ENCODE measurements at regions not wholly inside any gene's neighbourhood (a gene's known extent, or its start where the extent isn't known, plus 50 kb on each side); places are given as distances from the start of the nearest gene placed in this dataset.

DNA sequence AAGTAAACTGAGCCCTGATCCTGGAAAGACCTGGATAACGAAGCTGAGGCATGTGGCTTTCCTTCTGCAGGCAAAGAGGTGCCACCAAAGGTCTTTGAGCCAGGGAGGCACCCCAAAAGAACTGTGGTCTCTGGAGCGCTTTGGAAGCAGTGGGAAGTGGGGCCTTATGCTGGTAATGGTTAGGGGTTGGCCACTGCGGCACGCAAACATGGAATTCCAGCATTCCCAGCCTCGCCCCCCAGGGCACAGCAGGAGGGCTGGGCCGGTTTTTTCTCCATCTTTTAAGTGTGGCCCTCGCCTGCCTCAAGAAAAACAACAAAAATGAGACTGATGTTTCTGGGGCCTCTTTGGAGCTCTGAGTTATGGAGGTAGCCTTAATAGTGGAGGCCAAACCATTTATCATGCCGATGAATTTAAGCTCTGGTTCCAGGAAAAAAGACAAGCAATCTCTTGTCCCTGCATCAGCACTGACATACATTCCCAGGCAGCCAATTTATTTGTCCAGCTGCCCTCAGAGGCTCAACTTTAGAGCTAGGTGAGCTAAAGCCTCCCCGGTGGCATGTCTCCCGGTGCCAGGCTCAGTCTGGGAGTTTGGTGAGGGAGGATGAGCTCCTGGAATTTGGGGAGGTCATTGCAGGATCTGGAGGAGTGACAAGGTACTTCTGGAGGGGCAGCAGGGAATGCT lies 109.0 kb downstream of the TLE3 start (continued):
- TF ChIP-seq, protein P1, sequence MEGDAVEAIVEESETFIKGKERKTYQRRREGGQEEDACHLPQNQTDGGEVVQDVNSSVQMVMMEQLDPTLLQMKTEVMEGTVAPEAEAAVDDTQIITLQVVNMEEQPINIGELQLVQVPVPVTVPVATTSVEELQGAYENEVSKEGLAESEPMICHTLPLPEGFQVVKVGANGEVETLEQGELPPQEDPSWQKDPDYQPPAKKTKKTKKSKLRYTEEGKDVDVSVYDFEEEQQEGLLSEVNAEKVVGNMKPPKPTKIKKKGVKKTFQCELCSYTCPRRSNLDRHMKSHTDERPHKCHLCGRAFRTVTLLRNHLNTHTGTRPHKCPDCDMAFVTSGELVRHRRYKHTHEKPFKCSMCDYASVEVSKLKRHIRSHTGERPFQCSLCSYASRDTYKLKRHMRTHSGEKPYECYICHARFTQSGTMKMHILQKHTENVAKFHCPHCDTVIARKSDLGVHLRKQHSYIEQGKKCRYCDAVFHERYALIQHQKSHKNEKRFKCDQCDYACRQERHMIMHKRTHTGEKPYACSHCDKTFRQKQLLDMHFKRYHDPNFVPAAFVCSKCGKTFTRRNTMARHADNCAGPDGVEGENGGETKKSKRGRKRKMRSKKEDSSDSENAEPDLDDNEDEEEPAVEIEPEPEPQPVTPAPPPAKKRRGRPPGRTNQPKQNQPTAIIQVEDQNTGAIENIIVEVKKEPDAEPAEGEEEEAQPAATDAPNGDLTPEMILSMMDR (IDR thresholded peaks at IDR 0.05) = no peak

DNA sequence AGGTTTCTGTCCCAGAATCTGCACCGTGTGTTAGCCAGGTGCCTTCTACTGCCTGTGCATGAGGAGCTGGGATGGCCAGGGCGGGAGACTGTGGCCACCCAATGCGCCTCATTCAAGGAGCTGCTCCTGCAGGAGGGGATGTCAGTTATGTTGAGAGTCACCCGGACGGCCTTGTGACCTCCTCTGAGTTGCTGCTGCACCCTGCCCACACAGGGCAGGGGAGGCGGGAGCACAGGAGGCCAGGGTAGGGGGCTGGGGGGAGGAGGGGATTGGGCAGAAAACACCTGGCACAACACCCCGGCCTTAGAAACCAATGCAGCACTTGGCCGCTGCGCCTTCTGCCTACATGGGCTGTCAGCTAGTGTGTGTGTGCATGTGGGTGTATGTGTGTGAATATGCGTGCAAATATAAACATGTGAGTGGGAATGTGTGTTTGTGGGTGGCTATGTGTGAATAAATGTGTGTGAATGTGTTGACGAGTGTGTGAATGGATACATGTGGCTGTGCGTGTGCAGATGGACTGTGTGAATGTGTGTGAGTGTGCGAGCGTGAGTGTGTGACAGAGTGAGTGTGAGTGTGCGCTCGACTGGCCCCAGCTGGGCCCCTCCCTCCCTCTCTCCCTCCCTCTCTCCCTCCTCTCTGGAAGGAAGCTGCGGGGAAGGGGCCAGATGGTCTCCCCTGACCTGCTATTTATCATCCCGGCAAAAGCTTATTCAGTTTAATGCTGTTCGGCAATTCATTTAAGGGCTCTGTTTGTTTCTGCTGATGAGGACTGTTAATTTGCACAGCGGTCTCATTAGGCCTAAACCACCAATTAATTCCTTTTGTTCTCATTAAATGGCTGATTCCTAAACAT lies 106.9 kb downstream of the TLE3 start:
- no peak overlapping the region for H3K4me3 ChIP-seq (ENCODE audit: low read depth in 2 of 2, low read length in 1 of 2)
- no peaks in the 10 kb centered on the region for H4K20me1 ChIP-seq (ENCODE audit: insufficient read depth)
- 74% methylated on average over 20 of the region's 20 CpGs for WGBS (ENCODE audit: low lambda C conversion rate)
- no peaks in the 10 kb centered on the region for H3K9me2 ChIP-seq
- H3K9me3 ChIP-seq = no peaks in the 10 kb centered on the region
- H3K36me3 ChIP-seq (replicated peaks in 1 of 2; ENCODE audit: control insufficient read depth in 1 of 2, insufficient read depth in 2 of 2, low read length in 1 of 2) = no peaks in the 10 kb centered on the region
- no peak for DNase-seq
- no peak overlapping the region for H3K9ac ChIP-seq
- H3K4me1 ChIP-seq (ENCODE audit: control insufficient read depth in 1 of 2, insufficient read depth in 2 of 2, low read depth in 1 of 2, low read length in 1 of 2) = no peaks in the 10 kb centered on the region; a peak in 1 of 4 replicates
- ChIA-PET POLR2A (no interaction called here), CTCF (interaction anchor here (1.3 kb wide), 1 partner anchor 13 kb away, joined by 3 read pairs; no protein-coding TSS in a partner anchor)
- no peak overlapping the region for H3K27ac ChIP-seq (ENCODE audit: low read depth in 2 of 2, low read length in 1 of 2)
- no peak overlapping the region for H2AFZ ChIP-seq (ENCODE audit: low read depth)
- H3K27me3 ChIP-seq (ENCODE audit: insufficient read depth) = peaks cover 19% of the 10 kb centered on the region
- TF ChIP-seq, protein P2, sequence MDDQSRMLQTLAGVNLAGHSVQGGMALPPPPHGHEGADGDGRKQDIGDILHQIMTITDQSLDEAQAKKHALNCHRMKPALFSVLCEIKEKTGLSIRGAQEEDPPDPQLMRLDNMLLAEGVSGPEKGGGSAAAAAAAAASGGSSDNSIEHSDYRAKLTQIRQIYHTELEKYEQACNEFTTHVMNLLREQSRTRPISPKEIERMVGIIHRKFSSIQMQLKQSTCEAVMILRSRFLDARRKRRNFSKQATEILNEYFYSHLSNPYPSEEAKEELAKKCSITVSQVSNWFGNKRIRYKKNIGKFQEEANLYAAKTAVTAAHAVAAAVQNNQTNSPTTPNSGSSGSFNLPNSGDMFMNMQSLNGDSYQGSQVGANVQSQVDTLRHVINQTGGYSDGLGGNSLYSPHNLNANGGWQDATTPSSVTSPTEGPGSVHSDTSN (IDR thresholded peaks at IDR 0.05) = no peak
- TF ChIP-seq MXI1 (IDR thresholded peaks at IDR 0.05; ENCODE audit: low read depth, low read length) (no peak), GABPA (IDR thresholded peaks at IDR 0.05; ENCODE audit: low read depth) (no peak), FOXM1 (IDR thresholded peaks at IDR 0.05; ENCODE audit: low read depth) (no peak), RCOR1 (IDR thresholded peaks at IDR 0.05; ENCODE audit: low read length) (no peak), TEAD4 (IDR thresholded peaks at IDR 0.05; ENCODE audit: borderline replicate concordance, insufficient read depth) (no peak), GATA2 (CRISPR knock-in tag; IDR thresholded peaks at IDR 0.05) (no peak), SIN3A (IDR thresholded peaks at IDR 0.05; ENCODE audit: borderline replicate concordance, low read depth, low read length) (no peak), JUND (IDR thresholded peaks at IDR 0.05) (no peak), NFIC (IDR thresholded peaks at IDR 0.05; ENCODE audit: borderline replicate concordance) (no peak)
- TF ChIP-seq, protein P3, sequence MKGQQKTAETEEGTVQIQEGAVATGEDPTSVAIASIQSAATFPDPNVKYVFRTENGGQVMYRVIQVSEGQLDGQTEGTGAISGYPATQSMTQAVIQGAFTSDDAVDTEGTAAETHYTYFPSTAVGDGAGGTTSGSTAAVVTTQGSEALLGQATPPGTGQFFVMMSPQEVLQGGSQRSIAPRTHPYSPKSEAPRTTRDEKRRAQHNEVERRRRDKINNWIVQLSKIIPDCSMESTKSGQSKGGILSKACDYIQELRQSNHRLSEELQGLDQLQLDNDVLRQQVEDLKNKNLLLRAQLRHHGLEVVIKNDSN (IDR thresholded peaks at IDR 0.05; ENCODE audit: borderline replicate concordance, low read depth) = no peak
- TF ChIP-seq, protein P4, sequence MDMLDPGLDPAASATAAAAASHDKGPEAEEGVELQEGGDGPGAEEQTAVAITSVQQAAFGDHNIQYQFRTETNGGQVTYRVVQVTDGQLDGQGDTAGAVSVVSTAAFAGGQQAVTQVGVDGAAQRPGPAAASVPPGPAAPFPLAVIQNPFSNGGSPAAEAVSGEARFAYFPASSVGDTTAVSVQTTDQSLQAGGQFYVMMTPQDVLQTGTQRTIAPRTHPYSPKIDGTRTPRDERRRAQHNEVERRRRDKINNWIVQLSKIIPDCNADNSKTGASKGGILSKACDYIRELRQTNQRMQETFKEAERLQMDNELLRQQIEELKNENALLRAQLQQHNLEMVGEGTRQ (IDR thresholded peaks at IDR 0.05; ENCODE audit: borderline replicate concordance, low read depth, low read length) = no peak
- no peaks in the 10 kb centered on the region for H3F3A ChIP-seq (replicated peaks; ENCODE audit: insufficient read depth)
- H3K4me2 ChIP-seq = no peak overlapping the region
- H3K79me2 ChIP-seq (ENCODE audit: insufficient read depth) = no peaks in the 10 kb centered on the region

Measured in SK-N-SH (cell line).